BJ (cell line): ENCODE measurements at regions not wholly inside any gene's neighbourhood (a gene's known extent, or its start where the extent isn't known, plus 50 kb on each side); places are given as distances from the start of the nearest gene placed in this dataset.
A peak's percentile ranks its signal among the peaks of the same experiment; 100 is the strongest.

Experiments used
- CTCF ChIA-PET: fragments of 350-600 bp; formaldehyde crosslinking; extraction: SDS; loops from one replicate; lab custom pipeline; 2021; ENCODE audit warnings: antibody characterized with exemption, inconsistent platforms; lab: Yijun Ruan, JAX
- POLR2A ChIA-PET: fragments of 300-600 bp; sonication (Branson Sonifier 250); formaldehyde crosslinking; extraction: SDS; loops from one replicate; lab custom pipeline; 2021; ENCODE audit warnings: antibody characterized with exemption; lab: Charles Lee
- DNase-seq: peaks from one replicate; pipeline ENCODE4 v3.0.0-alpha.2; 2011; ENCODE audit warnings: low read depth
- H3K27me3 ChIP-seq: 2 replicates; pipeline ENCODE4 v1.6.0; 2011; ENCODE audit warnings: low read length; ENCODE audit not compliant: control insufficient read depth, insufficient read depth
- H3K36me3 ChIP-seq: 2 replicates; pipeline ENCODE4 v1.5.1; 2011; ENCODE audit warnings: low read length; ENCODE audit not compliant: control insufficient read depth, insufficient read depth
- H3K4me3 ChIP-seq: 2 replicates; pipeline ENCODE4 v1.5.1; 2011; ENCODE audit warnings: low read depth, mild to moderate bottlenecking, control low read depth, low read length
- TF ChIP-seq, protein P1 (sequence below): IDR thresholded peaks from 2 replicates; pipeline ENCODE4 v1.5.1; 2011; ENCODE audit warnings: low read depth, mild to moderate bottlenecking, control low read depth, inconsistent platforms, low read length, moderate library complexity; ENCODE audit not compliant: insufficient read depth

DNA sequence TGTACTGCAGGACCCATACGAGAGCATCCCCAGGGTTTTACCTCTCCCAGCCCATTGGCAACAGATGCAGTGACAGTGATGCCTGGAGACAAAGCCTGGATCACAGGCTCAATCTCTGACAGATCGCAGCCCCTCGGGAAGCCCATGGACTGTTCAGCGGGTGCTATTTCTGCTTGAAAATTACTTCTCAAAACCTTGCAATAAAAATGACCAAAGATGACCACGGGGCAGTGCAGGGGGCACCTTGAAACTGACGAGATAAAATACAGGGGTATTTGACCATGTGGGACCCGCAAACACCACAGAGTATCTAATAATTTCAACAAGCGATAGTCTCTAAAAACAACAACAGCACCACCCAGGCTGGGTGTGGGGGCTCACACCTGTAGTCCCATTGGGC lies 118.3 kb downstream of the C16orf95 start:
- no peak for DNase-seq
- Histone ChIP-seq H3K4me3 (no peak overlapping the region), H3K36me3 (no peaks in the 10 kb centered on the region), H3K27me3 (no peaks in the 10 kb centered on the region)
- TF ChIP-seq, protein P1, sequence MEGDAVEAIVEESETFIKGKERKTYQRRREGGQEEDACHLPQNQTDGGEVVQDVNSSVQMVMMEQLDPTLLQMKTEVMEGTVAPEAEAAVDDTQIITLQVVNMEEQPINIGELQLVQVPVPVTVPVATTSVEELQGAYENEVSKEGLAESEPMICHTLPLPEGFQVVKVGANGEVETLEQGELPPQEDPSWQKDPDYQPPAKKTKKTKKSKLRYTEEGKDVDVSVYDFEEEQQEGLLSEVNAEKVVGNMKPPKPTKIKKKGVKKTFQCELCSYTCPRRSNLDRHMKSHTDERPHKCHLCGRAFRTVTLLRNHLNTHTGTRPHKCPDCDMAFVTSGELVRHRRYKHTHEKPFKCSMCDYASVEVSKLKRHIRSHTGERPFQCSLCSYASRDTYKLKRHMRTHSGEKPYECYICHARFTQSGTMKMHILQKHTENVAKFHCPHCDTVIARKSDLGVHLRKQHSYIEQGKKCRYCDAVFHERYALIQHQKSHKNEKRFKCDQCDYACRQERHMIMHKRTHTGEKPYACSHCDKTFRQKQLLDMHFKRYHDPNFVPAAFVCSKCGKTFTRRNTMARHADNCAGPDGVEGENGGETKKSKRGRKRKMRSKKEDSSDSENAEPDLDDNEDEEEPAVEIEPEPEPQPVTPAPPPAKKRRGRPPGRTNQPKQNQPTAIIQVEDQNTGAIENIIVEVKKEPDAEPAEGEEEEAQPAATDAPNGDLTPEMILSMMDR: no peak
- POLR2A ChIA-PET: no interaction called here
- CTCF ChIA-PET: no interaction called here

DNA sequence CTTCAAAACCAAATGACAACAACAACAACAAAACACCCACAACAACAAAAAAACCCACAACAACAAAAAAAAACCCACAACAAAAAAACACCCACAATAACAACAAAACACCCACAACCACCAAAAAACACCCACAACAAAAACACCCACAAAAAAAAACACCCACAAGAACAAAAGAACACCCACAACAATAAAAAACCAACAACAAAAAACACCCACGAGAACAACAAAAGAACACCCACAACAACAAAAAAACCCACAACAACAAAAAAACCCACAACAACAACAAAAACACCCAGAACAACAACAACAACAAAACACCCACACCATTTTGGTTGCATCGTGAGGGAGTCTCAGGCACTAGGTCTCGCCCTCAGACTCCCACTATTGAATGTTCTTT lies 117.8 kb downstream of the C16orf95 start:
- TF ChIP-seq, protein P1: no peak
- DNase-seq: no peak
- no peaks in the 10 kb centered on the region for H3K27me3 ChIP-seq
- H3K4me3 ChIP-seq: no peak overlapping the region
- CTCF ChIA-PET: no interaction called here
- POLR2A ChIA-PET: no interaction called here
- no peaks in the 10 kb centered on the region for H3K36me3 ChIP-seq

DNA sequence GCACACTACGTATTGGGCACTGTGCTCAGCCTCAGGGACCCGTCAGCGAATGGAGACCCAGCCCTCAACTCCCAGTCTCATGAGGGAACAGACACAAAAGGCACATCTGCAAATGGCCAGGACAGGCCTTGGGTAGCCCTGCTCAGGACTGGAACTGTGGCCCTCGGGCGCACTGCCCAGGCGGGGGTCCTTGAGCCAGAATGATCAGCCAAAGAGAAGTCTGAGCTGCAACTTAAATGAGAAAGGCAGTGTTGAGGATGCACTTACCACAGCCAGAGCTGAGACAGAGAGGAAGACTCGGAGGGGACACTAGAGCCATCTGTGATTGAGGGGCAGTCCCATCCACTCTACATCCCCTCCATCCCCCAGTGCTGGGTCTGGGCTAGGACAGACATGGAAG lies 117.3 kb downstream of the C16orf95 start:
- Histone ChIP-seq H3K36me3 (no peaks in the 10 kb centered on the region), H3K27me3 (no peaks in the 10 kb centered on the region), H3K4me3 (no peak overlapping the region)
- TF ChIP-seq, protein P1: no peak
- ChIA-PET CTCF (no interaction called here), POLR2A (no interaction called here)
- DNase-seq: no peak

DNA sequence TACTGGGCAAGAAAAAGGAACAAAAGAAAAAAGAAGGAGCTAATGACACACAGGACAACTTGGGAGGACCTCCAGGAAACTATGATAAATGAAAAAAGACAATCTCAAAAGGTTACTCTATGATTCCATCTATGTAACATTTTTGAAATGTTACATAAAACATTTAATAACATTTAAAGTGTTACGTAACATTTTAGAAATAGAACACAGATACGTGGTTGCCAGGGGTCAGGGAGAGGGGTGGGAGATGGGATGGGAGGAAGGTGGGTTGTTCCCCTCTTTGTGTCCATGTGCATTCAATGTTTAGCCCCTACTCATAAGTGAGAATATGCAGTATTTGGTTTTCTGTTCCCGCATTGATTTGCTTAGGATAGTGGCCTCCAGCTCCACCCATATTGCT lies 116.6 kb downstream of the C16orf95 start:
- TF ChIP-seq, protein P1: no peak
- no peak for DNase-seq
- ChIA-PET CTCF (interaction anchor here (0.8 to 3.4 kb wide), 5 partner anchors 10 to 630 kb away, joined by 3 to 25 read pairs (median 5); no protein-coding TSS in a partner anchor), POLR2A (interaction anchor here (0.6 to 0.7 kb wide), 2 partner anchors 88 to 1965 kb away, joined by 4 to 8 read pairs; no protein-coding TSS in a partner anchor)
- no peaks in the 10 kb centered on the region for H3K36me3 ChIP-seq
- no peaks in the 10 kb centered on the region for H3K27me3 ChIP-seq
- H3K4me3 ChIP-seq: no peak overlapping the region

DNA sequence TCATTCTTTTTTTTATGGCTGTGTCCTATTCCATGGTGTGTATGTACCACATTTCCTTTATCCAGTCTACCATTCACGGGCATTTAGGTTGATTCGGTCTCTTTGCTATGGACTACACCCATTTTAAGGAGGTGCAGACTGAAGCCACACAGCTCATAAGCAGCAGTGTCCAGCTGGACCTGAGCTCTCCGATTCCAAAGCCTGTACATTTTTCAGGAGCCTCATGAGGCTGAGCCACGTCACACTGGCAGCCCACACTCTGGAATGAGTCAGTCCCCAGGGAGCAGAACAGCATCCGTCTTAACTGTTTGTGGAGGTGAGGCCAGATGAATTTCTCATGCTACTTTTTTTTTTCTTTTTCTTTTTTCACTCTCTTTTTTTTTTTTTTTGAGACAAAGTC lies 116.1 kb downstream of the C16orf95 start:
- Histone ChIP-seq H3K27me3 (no peaks in the 10 kb centered on the region), H3K36me3 (no peaks in the 10 kb centered on the region), H3K4me3 (no peak overlapping the region)
- peak; percentile 92 for DNase-seq
- ChIA-PET POLR2A (interaction anchor here (0.6 to 0.7 kb wide), 2 partner anchors 88 to 1965 kb away, joined by 4 to 8 read pairs; no protein-coding TSS in a partner anchor), CTCF (interaction anchor here (0.8 to 3.4 kb wide), 5 partner anchors 10 to 630 kb away, joined by 3 to 25 read pairs (median 5); no protein-coding TSS in a partner anchor)
- TF ChIP-seq, protein P1: no peak
